GM23338 (cell line): ENCODE measurements at regions not wholly inside any gene's neighbourhood (a gene's known extent, or its start where the extent isn't known, plus 50 kb on each side); places are given as distances from the start of the nearest gene placed in this dataset.

Experiments
- ATAC-seq: fragments of 200-7000 bp; cut with Tn5 transposase; 3 replicates; pipeline ENCODE4 v1.9.1; 2020
- DNase-seq: peaks from one replicate; pipeline ENCODE4 v3.0.0-alpha.2; 2015; ENCODE audit warnings: low spot score
- H2AFZ ChIP-seq: fragments of 200-600 bp; sonication (generic); 2 replicates; pipeline ENCODE4 v1.8.0; 2016; ENCODE audit warnings: antibody characterized with exemption, mild to moderate bottlenecking, moderate library complexity
- H3F3A ChIP-seq: fragments of 200-600 bp; sonication (generic); replicated peaks from 2 replicates; pipeline ENCODE4 v1.8.0; 2017; ENCODE audit warnings: antibody characterized with exemption, mixed run types, low read depth
- H3K27ac ChIP-seq: fragments of 200-600 bp; sonication (generic); 2 replicates; pipeline ENCODE4 v1.6.1; 2016; ENCODE audit warnings: low read depth
- H3K27me3 ChIP-seq: fragments of 200-600 bp; sonication (generic); 2 replicates; pipeline ENCODE4 v1.8.0; 2016; ENCODE audit warnings: mild to moderate bottlenecking, mixed run types, moderate library complexity; ENCODE audit not compliant: insufficient read depth
- H3K36me3 ChIP-seq: fragments of 200-600 bp; sonication (generic); 2 replicates; pipeline ENCODE4 v1.8.0; 2016; ENCODE audit warnings: mild to moderate bottlenecking; ENCODE audit not compliant: insufficient read depth
- H3K4me1 ChIP-seq: fragments of 200-600 bp; sonication (generic); 2 replicates; pipeline ENCODE4 v1.8.0; 2016; ENCODE audit warnings: mild to moderate bottlenecking, moderate library complexity; ENCODE audit not compliant: insufficient read depth
- H3K4me2 ChIP-seq: fragments of 200-600 bp; sonication (generic); 2 replicates; pipeline ENCODE4 v1.7.1; 2017; ENCODE audit warnings: mixed run types
- H3K4me3 ChIP-seq: fragments of 200-600 bp; sonication (generic); 2 replicates; pipeline ENCODE4 v1.6.1; 2016; ENCODE audit warnings: mixed run types
- H3K79me2 ChIP-seq: fragments of 200-600 bp; sonication (generic); replicated peaks from 2 replicates; pipeline ENCODE4 v1.8.0; 2017; ENCODE audit warnings: mild to moderate bottlenecking; ENCODE audit not compliant: insufficient read depth
- H3K9me2 ChIP-seq: fragments of 200-600 bp; sonication (generic); 2 replicates; pipeline ENCODE4 v1.8.0; 2017; ENCODE audit not compliant: insufficient read depth
- H4K20me1 ChIP-seq: fragments of 200-600 bp; sonication (generic); replicated peaks from 2 replicates; pipeline ENCODE4 v1.8.0; 2017; ENCODE audit warnings: mild to moderate bottlenecking; ENCODE audit not compliant: insufficient read depth
- H3K27ac Mint-ChIP-seq: 2 replicates; pipeline ENCODE4 v1.8.0; 2020; ENCODE audit warnings: inconsistent platforms, mild to moderate bottlenecking, moderate library complexity, mixed read lengths
- H3K27me3 Mint-ChIP-seq: 3 replicates; pipeline ENCODE4 v1.8.0; 2022; ENCODE audit warnings: low read depth, mild to moderate bottlenecking, moderate library complexity, mixed read lengths, inconsistent platforms; ENCODE audit not compliant: insufficient read depth, poor library complexity
- H3K36me3 Mint-ChIP-seq: 3 replicates; pipeline ENCODE4 v1.8.0; 2021; ENCODE audit warnings: low read depth, mild to moderate bottlenecking, inconsistent platforms, moderate library complexity, mixed read lengths
- H3K4me1 Mint-ChIP-seq: 3 replicates; pipeline ENCODE4 v1.8.0; 2020; ENCODE audit warnings: mild to moderate bottlenecking, inconsistent platforms, mixed read lengths
- H3K4me3 Mint-ChIP-seq: 3 replicates; pipeline ENCODE4 v1.8.0; 2021; ENCODE audit warnings: moderate library complexity, mild to moderate bottlenecking, inconsistent platforms, mixed read lengths
- H3K9me3 Mint-ChIP-seq: 3 replicates; pipeline ENCODE4 v1.8.0; 2020; ENCODE audit warnings: moderate library complexity, mild to moderate bottlenecking, inconsistent platforms, mixed read lengths
- CREB1 ChIP-seq: fragments of 250-450 bp; sonication (Bioruptor Pico); IDR thresholded peaks from 2 replicates; pipeline ENCODE4 v1.5.0; 2020; ENCODE audit warnings: low read depth, mild to moderate bottlenecking, moderate library complexity
- EZH2phosphoT487 ChIP-seq: fragments of 200-600 bp; sonication (generic); IDR thresholded peaks from one replicate; pipeline ENCODE4 v1.8.1; 2018; ENCODE audit warnings: antibody characterized with exemption; ENCODE audit not compliant: unreplicated experiment
- JUNB ChIP-seq: IDR thresholded peaks from one replicate; pipeline ENCODE4 v1.6.1; 2016; ENCODE audit warnings: antibody characterized with exemption; ENCODE audit not compliant: unreplicated experiment
- NANOG ChIP-seq: IDR thresholded peaks from 2 replicates; pipeline ENCODE4 v1.6.1; 2016; ENCODE audit warnings: antibody characterized with exemption, borderline replicate concordance
- POLR2AphosphoS5 ChIP-seq: IDR thresholded peaks from 2 replicates; pipeline ENCODE4 v1.6.1; 2016; ENCODE audit warnings: antibody characterized with exemption, low read depth
- STAT1 ChIP-seq: IDR thresholded peaks from one replicate; pipeline ENCODE4 v1.6.1; 2016; ENCODE audit warnings: antibody characterized with exemption; ENCODE audit not compliant: unreplicated experiment
- ZNF114 ChIP-seq: fragments of 250-450 bp; sonication (Bioruptor Pico); IDR thresholded peaks from 2 replicates; pipeline ENCODE4 v1.5.0; 2020; ENCODE audit warnings: mild to moderate bottlenecking, moderate library complexity
- TF ChIP-seq, protein P1 (sequence below): IDR thresholded peaks from one replicate; pipeline ENCODE4 v1.6.1; 2018; ENCODE audit warnings: antibody characterized with exemption; ENCODE audit not compliant: unreplicated experiment
- TF ChIP-seq, protein P2 (sequence below): IDR thresholded peaks from 2 replicates; pipeline ENCODE4 v1.6.1; 2016; ENCODE audit warnings: antibody characterized with exemption
- TF ChIP-seq, protein P3 (sequence below), 2 experiments: fragments of 200-600 bp in 1 of 2; sonication (generic) in 1 of 2; conservative IDR thresholded peaks; 2 replicates each; pipeline versions ENCODE4 v1.5.1 to v1.6.1; 2016 to 2017; ENCODE audit warnings: antibody characterized with exemption in 2 of 2, low read depth in 2 of 2, mild to moderate bottlenecking in 2 of 2, moderate library complexity in 1 of 2

DNA sequence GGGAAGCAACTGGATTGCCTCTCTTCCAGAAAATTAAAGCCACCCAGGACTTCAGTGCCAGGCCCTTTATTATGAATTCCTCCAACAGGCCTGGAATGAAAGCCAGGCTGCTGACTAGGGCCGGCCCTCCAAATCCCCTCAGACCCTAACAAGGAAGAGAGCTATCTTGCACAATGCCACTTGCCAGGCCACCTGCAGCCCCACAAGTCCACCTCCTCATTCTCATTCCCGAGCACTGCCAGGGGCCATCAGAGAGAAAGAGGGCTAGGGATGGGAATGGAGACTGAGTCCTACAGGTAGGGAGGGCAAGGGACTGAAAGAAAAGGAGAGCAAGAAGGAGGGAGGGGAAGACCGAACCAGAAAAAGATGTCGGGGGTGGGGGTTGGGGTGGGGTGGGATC, 86.5 kb downstream of the MRPL14 start (continued):
- TF ChIP-seq EZH2phosphoT487 (no peak), CREB1 (CRISPR knock-in tag) (no peak), NANOG (no peak)
- TF ChIP-seq, protein P1, sequence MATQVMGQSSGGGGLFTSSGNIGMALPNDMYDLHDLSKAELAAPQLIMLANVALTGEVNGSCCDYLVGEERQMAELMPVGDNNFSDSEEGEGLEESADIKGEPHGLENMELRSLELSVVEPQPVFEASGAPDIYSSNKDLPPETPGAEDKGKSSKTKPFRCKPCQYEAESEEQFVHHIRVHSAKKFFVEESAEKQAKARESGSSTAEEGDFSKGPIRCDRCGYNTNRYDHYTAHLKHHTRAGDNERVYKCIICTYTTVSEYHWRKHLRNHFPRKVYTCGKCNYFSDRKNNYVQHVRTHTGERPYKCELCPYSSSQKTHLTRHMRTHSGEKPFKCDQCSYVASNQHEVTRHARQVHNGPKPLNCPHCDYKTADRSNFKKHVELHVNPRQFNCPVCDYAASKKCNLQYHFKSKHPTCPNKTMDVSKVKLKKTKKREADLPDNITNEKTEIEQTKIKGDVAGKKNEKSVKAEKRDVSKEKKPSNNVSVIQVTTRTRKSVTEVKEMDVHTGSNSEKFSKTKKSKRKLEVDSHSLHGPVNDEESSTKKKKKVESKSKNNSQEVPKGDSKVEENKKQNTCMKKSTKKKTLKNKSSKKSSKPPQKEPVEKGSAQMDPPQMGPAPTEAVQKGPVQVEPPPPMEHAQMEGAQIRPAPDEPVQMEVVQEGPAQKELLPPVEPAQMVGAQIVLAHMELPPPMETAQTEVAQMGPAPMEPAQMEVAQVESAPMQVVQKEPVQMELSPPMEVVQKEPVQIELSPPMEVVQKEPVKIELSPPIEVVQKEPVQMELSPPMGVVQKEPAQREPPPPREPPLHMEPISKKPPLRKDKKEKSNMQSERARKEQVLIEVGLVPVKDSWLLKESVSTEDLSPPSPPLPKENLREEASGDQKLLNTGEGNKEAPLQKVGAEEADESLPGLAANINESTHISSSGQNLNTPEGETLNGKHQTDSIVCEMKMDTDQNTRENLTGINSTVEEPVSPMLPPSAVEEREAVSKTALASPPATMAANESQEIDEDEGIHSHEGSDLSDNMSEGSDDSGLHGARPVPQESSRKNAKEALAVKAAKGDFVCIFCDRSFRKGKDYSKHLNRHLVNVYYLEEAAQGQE = no peak

DNA sequence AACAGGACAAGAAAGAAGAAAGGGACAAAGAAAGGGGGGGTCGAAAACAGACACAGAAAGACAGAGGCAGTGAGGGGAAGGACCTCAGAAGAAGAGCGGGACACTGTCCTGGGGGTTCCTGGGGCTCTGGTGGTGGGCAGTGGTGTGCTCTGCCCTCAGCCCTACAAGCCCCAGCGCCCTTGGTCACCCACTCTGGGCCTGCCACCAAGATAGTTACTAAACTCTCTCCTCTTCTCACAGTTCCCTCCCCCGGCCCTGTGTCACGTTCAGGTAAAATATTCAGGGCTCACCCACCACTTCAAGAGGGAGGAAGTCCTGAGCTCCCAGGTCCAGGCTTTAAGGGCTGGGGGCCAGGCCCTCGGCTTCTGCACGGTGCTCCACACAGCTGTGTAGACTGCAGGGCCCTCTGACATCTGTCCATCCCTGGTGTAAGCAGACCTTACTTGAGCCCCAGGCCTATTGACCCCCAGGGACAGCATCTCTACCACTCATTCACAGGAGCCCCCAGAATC, 87.4 kb downstream of the MRPL14 start:
- no peak overlapping the region for H3K4me3 Mint-ChIP-seq
- Histone ChIP-seq H3K4me2 (no peak overlapping the region), H3K9me2 (no peaks in the 10 kb centered on the region), H3K79me2 (no peaks in the 10 kb centered on the region), H3K36me3 (no peaks in the 10 kb centered on the region), H4K20me1 (no peaks in the 10 kb centered on the region), H2AFZ (no peak overlapping the region), H3K4me1 (peaks cover 19% of the 10 kb centered on the region), H3F3A (no peaks in the 10 kb centered on the region), H3K4me3 (no peak overlapping the region), H3K27ac (no peak overlapping the region), H3K27me3 (no peaks in the 10 kb centered on the region)
- no peaks in the 10 kb centered on the region for H3K9me3 Mint-ChIP-seq
- no peak for ATAC-seq
- 0 out of 2 replicates have a peak overlapping the region, but pooled peaks have one; percentile 11 for H3K27ac Mint-ChIP-seq
- no peak for DNase-seq
- peaks cover 15% of the 10 kb centered on the region for H3K27me3 Mint-ChIP-seq
- H3K4me1 Mint-ChIP-seq = peaks cover 42% of the 10 kb centered on the region
- H3K36me3 Mint-ChIP-seq = no peaks in the 10 kb centered on the region
- no peak for TF ChIP-seq CREB1 (CRISPR knock-in tag)
- no peak for TF ChIP-seq JUNB
- TF ChIP-seq, protein P2, sequence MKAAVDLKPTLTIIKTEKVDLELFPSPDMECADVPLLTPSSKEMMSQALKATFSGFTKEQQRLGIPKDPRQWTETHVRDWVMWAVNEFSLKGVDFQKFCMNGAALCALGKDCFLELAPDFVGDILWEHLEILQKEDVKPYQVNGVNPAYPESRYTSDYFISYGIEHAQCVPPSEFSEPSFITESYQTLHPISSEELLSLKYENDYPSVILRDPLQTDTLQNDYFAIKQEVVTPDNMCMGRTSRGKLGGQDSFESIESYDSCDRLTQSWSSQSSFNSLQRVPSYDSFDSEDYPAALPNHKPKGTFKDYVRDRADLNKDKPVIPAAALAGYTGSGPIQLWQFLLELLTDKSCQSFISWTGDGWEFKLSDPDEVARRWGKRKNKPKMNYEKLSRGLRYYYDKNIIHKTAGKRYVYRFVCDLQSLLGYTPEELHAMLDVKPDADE = no peak
- TF ChIP-seq POLR2AphosphoS5 = no peak
- no peak for TF ChIP-seq NANOG
- TF ChIP-seq, protein P3, sequence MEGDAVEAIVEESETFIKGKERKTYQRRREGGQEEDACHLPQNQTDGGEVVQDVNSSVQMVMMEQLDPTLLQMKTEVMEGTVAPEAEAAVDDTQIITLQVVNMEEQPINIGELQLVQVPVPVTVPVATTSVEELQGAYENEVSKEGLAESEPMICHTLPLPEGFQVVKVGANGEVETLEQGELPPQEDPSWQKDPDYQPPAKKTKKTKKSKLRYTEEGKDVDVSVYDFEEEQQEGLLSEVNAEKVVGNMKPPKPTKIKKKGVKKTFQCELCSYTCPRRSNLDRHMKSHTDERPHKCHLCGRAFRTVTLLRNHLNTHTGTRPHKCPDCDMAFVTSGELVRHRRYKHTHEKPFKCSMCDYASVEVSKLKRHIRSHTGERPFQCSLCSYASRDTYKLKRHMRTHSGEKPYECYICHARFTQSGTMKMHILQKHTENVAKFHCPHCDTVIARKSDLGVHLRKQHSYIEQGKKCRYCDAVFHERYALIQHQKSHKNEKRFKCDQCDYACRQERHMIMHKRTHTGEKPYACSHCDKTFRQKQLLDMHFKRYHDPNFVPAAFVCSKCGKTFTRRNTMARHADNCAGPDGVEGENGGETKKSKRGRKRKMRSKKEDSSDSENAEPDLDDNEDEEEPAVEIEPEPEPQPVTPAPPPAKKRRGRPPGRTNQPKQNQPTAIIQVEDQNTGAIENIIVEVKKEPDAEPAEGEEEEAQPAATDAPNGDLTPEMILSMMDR (conservative IDR thresholded peaks at IDR 0.05; ENCODE audit: low read depth in 2 of 2) = no peak
- TF ChIP-seq, protein P1 = no peak
- no peak for TF ChIP-seq STAT1
- TF ChIP-seq ZNF114 (CRISPR knock-in tag) = no peak
